Motor neuron (in vitro differentiated cells): ENCODE measurements at regions not wholly inside any gene's neighbourhood (a gene's known extent, or its start where the extent isn't known, plus 50 kb on each side); places are given as distances from the start of the nearest gene placed in this dataset.
A peak's percentile ranks its signal among the peaks of the same experiment; 100 is the strongest.

Experiments used
- ATAC-seq, 8 experiments: fragments of 200-7000 bp; cut with Tn5 transposase; replicated peaks in 6 of 8; 2 replicates each; pipeline ENCODE4 v1.8.0; 2021; ENCODE audit warnings: mild to moderate bottlenecking in 8 of 8, moderate library complexity in 8 of 8
- H3K27ac ChIP-seq, 2 donors: fragments of 250-450 bp; sonication (Bioruptor Pico); 2 replicates each; pipeline ENCODE4 v1.9.0; 2021; ENCODE audit warnings: antibody characterized with exemption in 2 of 2, mild to moderate bottlenecking in 2 of 2, moderate library complexity in 1 of 2
- H3K4me1 ChIP-seq, 2 donors: fragments of 250-450 bp; sonication (Bioruptor Pico); replicated peaks in 1 of 2; 2 replicates each; pipeline ENCODE4 v1.6.1; 2021; ENCODE audit warnings: antibody characterized with exemption in 2 of 2, mild to moderate bottlenecking in 2 of 2, moderate library complexity in 1 of 2
- H3K4me3 ChIP-seq, 5 donors: fragments of 250-450 bp; sonication (Bioruptor Pico); 2 replicates each; pipeline ENCODE4 v1.9.0; 2021; ENCODE audit warnings: antibody characterized with exemption in 5 of 5, mild to moderate bottlenecking in 5 of 5, moderate library complexity in 4 of 5
- WGBS, 10 experiments: fragments of 450-650 bp; shearing (Covaris generic); methylation state at CpG; one replicate each; pipeline ENCODE4 v1.0.0; 2022; 5-methylcytosine and 5-hydroxymethylcytosine counted together
- in situ Hi-C, 9 experiments: fragments of 400-800 bp; cut with MboI; loops; one replicate each; pipeline ENCODE4 v1.15.0; 2021; ENCODE audit warnings: low sequenced_read_pairs in 9 of 9, low pct_unique_long_range_greater_than_20kb in 2 of 9; ENCODE audit not compliant: unreplicated experiment in 9 of 9

DNA sequence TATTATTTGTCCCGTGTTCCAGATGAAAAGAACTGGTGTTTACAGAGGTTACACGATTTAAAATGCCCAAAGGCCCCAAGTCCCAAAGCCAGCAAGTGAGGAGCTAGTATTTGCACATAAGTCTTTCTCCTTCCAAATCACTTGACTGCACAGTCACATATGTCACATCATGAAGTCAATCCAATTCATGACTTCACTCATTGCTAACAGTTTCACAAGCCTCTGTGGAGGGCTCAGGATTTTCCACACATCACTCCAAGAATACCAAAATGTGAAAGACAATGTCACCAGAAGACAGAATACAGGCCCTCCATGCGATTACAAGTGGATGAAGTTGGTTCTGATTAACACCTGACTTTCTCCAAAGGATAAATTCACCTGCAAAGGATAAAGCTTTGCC lies 283.1 kb upstream of the UBE2E2 start:
- in situ Hi-C loops = no loop called here
- no peaks in the 10 kb centered on the region for H3K4me1 ChIP-seq
- no peak overlapping the region for H3K27ac ChIP-seq
- 0 to 90% (median 57%) methylated on average over 1 to 3 of the region's 3 CpGs; no CpG with 5 or more reads in 1 of the 10 experiments for WGBS, 10 experiments
- ATAC-seq = no peak
- H3K4me3 ChIP-seq = no peak overlapping the region

DNA sequence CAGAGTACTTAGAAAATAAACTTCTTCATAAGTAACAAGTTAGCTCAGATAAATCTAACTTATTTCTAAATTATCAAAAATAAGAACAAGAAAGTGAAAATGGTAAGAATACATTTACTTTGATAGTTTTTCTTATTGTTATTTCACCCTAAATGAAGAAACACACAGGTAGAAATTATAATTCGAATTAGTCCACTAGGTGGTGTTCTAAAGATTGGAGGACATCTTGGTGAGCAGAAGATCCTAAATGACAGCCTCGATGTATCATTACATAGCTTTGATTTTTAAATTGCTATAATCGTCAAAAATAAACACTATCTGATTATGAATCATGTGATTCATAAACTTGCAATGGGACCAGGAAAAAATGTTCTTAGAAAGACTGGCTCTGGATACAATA lies 280.8 kb upstream of the UBE2E2 start:
- no peak overlapping the region for H3K27ac ChIP-seq
- H3K4me1 ChIP-seq = no peaks in the 10 kb centered on the region
- no peak for ATAC-seq
- 0 to 78% (median 49%) methylated on average over 1 to 3 of the region's 3 CpGs for WGBS, 10 experiments
- H3K4me3 ChIP-seq = no peak overlapping the region
- in situ Hi-C loops = no loop called here

DNA sequence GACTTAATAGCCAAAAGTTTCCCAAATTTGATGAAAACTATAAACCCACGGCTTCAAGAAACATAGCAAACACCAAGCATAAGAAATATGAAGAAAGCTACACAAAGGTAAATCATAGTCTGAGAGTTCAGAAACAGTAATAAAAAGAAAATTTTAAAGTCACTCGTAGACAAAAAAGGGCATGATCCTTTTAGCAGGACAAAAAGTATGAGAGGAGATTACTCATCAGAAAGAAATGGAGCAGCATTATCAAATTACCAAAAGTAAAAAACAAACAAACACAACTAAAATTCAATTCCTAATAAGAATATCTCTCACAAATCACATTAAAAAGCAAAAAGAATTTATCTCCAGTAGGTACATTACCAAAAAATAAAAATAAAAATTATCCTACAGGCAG lies 279.4 kb upstream of the UBE2E2 start:
- in situ Hi-C loops = no loop called here
- H3K4me1 ChIP-seq = no peaks in the 10 kb centered on the region
- ATAC-seq = no peak
- WGBS, 10 experiments = 52 to 90% (median 68%) methylated on average over 1 to 2 of the region's 2 CpGs
- no peak overlapping the region for H3K27ac ChIP-seq
- no peak overlapping the region for H3K4me3 ChIP-seq

DNA sequence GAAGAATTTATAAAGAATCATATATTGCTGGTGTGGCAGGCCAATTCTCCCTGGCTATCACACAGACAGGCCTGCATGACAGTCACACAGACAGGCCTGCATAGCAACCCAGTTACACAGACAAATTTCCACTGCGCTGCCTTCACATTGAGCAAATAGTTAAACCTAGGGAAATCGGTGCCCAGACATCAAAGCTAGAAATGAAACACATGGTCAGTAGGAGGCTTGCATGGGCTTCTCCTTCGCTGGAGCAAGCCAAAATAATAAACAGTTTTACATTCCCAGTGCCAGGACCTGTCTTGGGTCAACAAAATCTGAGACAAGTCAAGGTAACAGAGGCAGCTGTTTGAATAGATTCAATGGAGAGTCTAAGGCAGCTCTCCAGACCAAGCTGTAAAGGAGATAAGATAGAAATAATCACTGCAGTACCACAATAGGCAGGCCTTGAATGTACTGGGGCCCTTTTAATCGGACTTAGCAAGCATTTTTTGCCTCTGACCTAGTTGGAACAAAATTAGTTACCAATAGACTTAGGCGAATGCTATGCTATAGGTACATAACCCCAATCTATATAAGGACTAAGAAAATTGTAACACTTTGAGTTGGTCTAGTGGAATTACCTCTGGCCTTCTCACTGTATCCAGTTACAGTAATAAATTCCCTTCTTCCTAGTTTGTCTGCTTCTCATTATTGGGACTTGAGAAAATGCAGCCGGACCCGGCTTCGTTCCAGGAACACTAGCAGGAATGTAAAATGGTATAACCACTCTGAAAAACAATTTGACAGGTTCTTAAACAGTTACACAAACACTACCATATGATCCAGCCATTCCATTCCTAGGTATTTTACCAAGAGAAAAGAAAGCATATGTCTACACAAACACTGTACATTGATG lies 274.7 kb upstream of the UBE2E2 start:
- Histone ChIP-seq H3K4me1 (no peaks in the 10 kb centered on the region), H3K27ac (no peak overlapping the region), H3K4me3 (no peak overlapping the region)
- ATAC-seq = peak in 1 of 8 experiments; percentile 22
- in situ Hi-C loops = loop anchor here in 1 of 9 experiments (25.0 kb wide), 1 partner anchor 366 kb away; no protein-coding TSS in a partner anchor
- 2 to 95% (median 81%) methylated on average over 1 to 8 of the region's 8 CpGs for WGBS, 10 experiments

DNA sequence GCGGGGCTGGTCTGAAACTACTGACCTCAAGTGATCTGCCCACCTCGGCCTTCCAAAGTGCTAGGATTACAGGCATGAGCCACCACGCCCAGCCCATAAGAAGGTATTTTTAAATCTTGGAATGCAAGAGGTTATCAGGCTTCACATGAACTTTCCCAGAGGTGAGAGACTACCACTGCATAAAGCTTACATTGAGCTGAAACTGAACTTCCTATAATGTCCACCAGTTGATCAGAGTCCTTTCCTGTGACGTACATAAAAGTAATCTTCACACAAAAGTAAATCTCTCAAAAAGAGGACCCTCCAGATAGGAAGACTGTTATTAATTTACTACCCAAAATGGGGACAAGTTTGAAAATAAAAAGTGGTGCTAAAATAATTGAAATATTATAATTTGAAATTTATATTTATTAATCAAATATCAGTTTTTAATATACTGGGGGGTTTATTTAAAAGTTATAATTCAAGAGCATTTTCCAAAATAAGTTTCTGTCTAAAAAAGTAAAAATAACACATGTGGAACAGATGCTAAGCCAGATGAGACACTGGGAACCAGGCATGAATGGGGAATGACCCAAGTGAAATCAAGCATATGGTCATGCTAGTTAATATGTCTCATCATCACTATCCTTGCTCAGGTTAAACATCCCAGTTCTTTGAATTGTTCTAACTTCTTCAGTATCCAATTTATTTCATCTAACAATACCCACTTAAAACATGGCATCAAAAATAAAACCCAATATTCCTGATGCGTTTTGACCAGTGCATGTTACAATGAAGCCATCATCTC lies 269.9 kb upstream of the UBE2E2 start:
- in situ Hi-C loops = loop anchor here in 1 of 9 experiments (25.0 kb wide), 1 partner anchor 371 kb away; no protein-coding TSS in a partner anchor
- ATAC-seq = no peak
- H3K4me1 ChIP-seq = no peaks in the 10 kb centered on the region
- WGBS, 10 experiments = 0 to 100% (median 86%) methylated on average over 1 to 5 of the region's 5 CpGs; no CpG with 5 or more reads in 1 of the 10 experiments
- no peak overlapping the region for H3K27ac ChIP-seq
- no peak overlapping the region for H3K4me3 ChIP-seq

DNA sequence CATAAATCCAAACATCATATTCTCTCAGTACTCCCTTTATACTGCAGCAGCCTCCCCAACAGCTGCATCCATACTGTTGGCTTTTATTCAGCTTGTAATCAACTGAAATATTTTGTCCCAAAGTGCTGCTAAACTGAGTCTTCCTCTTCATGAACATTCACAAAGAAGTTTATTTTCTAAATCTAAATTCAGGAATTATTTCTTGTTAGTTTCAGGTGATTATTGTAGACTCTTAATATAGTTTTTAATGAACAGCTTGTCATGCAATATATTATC lies 269.3 kb upstream of the UBE2E2 start:
- Histone ChIP-seq H3K4me1 (no peaks in the 10 kb centered on the region), H3K4me3 (no peak overlapping the region), H3K27ac (no peak overlapping the region)
- no peak for ATAC-seq
- in situ Hi-C loops = loop anchor here in 1 of 9 experiments (25.0 kb wide), 1 partner anchor 371 kb away; no protein-coding TSS in a partner anchor

DNA sequence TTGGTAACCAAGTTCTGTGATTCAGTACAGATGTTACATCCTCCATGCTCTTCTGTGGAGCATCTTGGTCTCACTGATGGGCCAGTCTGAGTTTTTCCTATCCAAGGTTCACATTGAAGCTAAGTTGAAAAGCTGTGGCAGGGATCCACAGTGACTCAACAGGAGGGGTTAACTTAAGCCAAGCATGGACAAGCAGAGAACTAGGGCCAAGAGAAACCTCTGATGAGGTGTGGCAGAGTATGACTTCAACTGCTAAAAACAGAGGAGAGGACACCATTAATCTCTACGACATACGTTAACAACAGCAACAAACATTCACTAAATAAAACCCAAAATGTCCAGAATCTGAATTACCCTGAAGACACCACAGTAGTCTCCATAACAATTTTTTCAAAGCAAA lies 268.1 kb upstream of the UBE2E2 start:
- in situ Hi-C loops = loop anchor here in 1 of 9 experiments (25.0 kb wide), 1 partner anchor 373 kb away; no protein-coding TSS in a partner anchor

DNA sequence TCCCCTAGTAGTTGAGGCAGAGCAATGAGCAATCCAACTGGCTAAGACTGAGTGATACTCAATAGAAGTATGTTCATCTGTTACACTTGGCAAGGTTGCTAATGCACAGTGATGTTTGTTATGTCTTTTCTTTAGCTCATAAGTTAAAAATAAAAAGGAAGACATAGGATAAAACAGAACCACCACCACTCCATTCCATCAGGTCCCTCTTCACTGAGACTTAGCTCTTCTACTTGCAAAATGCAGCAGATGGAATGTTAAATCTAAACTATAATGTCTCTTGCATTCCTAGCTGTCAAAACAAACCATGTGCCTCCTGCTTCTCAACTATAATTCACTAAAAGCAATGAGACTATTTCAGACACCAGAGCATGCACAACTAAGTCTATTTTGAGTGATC lies 265.6 kb upstream of the UBE2E2 start:
- in situ Hi-C loops = loop anchor here in 1 of 9 experiments (25.0 kb wide), 1 partner anchor 375 kb away; no protein-coding TSS in a partner anchor
- H3K27ac ChIP-seq = no peak overlapping the region

More for the DNA sequence above, 268.1 kb upstream of the UBE2E2 start:
- no peak overlapping the region for H3K27ac ChIP-seq
- no peak overlapping the region for H3K4me3 ChIP-seq
- ATAC-seq = no peak
- no peaks in the 10 kb centered on the region for H3K4me1 ChIP-seq
- 0 to 100% (median 90%) methylated on average over 1 to 2 of the region's 2 CpGs; no CpG with 5 or more reads in 1 of the 10 experiments for WGBS, 10 experiments

DNA sequence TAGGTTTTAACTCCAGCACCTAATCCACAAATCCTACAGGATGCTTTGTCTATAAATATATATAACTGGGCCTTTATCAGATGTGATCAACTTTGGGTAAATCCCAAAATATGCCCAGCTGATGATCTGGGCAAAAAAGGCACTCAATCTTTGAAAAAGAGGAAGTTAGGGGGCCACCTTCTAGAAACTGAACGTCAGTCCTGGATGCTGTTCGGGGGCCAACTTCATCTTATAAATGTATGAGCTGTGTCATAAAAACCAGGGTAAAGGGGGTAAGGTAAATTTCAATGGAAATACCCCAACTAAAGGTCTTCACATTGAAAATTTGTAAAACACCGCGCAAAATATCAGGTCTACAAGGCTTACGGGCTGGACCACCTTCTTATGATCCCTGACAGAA lies 264.4 kb upstream of the UBE2E2 start:
- Histone ChIP-seq H3K4me3 (no peak overlapping the region), H3K4me1 (no peaks in the 10 kb centered on the region), H3K27ac (no peak overlapping the region)
- ATAC-seq = no peak
- WGBS, 10 experiments = 24 to 100% (median 88%) methylated on average over 1 to 5 of the region's 5 CpGs; no CpG with 5 or more reads in 1 of the 10 experiments
- in situ Hi-C loops = loop anchor here in 1 of 9 experiments (25.0 kb wide), 1 partner anchor 376 kb away; no protein-coding TSS in a partner anchor

More for the DNA sequence above, 265.6 kb upstream of the UBE2E2 start:
- no peaks in the 10 kb centered on the region for H3K4me1 ChIP-seq
- ATAC-seq = no peak
- no peak overlapping the region for H3K4me3 ChIP-seq

DNA sequence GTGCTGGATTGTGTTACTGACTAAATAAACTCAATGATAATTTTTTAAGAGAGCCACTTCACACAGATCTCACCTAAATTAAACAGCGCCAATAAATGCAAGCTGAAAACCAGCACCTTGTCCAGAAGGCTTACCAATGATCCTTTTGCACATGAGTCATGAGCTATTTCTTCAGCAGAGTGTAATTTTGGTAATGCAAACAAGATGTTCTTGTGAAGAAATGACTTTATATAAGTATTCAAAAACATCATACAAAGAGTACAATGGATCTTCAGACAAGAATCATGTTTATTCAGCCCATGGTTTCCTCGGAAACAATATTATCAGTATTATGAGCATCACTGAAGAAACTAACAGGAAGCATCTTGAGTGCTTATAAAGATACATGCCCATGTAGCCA lies 263.8 kb upstream of the UBE2E2 start:
- Histone ChIP-seq H3K27ac (no peak overlapping the region), H3K4me3 (no peak overlapping the region), H3K4me1 (no peaks in the 10 kb centered on the region)
- in situ Hi-C loops = loop anchor here in 1 of 9 experiments (25.0 kb wide), 1 partner anchor 377 kb away; no protein-coding TSS in a partner anchor
- WGBS, 10 experiments = 40 to 97% (median 60%) methylated on average over 1 to 2 of the region's 2 CpGs; no CpG with 5 or more reads in 1 of the 10 experiments
- peak in 1 of 8 experiments; percentile 37 for ATAC-seq

DNA sequence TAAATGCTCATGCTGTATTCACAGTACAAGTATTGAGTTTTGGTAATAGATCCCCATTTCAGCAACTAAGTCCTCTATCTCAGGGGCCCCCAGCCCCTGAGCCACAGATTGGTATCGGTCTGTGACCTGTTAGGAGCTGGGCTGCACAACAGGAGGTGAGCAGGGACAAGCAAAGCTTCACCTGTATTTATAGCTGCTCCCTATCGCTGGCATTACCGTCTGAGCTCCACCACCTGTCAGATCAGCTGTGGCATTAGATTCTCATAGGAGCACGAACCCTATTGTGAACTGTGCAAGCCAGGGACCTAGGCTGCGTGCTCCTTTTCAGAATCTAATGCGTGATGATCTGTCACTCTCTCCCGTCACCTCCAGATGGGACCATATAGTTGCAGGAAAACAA lies 262.8 kb upstream of the UBE2E2 start:
- Histone ChIP-seq H3K4me1 (no peaks in the 10 kb centered on the region), H3K4me3 (no peak overlapping the region), H3K27ac (no peak overlapping the region)
- WGBS, 10 experiments = 0 to 97% (median 71%) methylated on average over 1 to 6 of the region's 7 CpGs; no CpG with 5 or more reads in 2 of the 10 experiments
- ATAC-seq = no peak
- in situ Hi-C loops = loop anchor here in 1 of 9 experiments (25.0 kb wide), 1 partner anchor 378 kb away; no protein-coding TSS in a partner anchor

DNA sequence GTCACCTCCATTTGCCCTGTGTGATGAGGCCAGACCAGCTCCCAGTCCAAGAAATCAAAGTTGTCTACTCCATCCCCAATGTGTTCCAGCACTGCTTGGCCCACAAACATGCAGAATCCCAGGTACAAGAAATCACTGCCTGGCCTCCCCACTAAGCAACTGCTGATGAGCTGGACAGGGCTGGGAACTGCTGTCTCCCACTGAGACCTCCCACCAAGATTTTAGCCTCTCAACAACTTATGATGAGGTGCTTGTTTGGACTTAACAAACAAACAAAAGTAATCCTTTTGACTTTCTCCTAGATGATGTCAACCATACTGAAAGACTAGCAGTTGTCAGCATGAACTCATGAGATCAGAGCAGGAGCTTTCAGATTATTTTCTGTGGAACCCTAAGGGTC lies 260.1 kb upstream of the UBE2E2 start:
- no peak for ATAC-seq
- in situ Hi-C loops = loop anchor here in 1 of 9 experiments (25.0 kb wide), 1 partner anchor 381 kb away; no protein-coding TSS in a partner anchor

DNA sequence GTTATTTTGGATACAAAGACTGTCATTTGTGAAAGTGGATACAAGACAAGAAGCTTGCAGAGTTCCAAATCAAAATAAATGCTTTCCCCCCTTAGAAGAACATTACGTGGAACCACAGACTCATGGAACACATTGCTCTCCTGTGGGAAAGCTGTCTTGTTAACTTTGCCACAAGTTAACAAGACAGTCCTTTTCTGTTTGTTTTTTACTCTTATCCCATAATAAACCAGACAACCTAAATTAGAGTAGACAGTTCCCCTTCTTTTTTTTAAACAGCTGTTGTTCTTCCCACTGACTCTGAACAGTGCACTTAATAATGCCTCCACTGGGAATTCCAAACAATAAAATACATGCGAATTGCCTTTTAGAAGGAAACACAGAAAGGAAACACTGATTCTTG lies 255.3 kb upstream of the UBE2E2 start:
- ATAC-seq = no peak
- WGBS, 10 experiments = 0 to 100% (median 83%) methylated on average over 1 to 2 of the region's 2 CpGs; no CpG with 5 or more reads in 1 of the 10 experiments
- Histone ChIP-seq H3K4me3 (no peak overlapping the region), H3K27ac (no peak overlapping the region), H3K4me1 (no peaks in the 10 kb centered on the region)
- in situ Hi-C loops = loop anchor here in 1 of 9 experiments (25.0 kb wide), 1 partner anchor 386 kb away; no protein-coding TSS in a partner anchor

More for the DNA sequence above, 260.1 kb upstream of the UBE2E2 start:
- Histone ChIP-seq H3K4me3 (no peak overlapping the region), H3K4me1 (no peaks in the 10 kb centered on the region), H3K27ac (no peak overlapping the region)
